ENCODE measurements at regions not wholly inside any gene's neighbourhood (a gene's known extent, or its start where the extent isn't known, plus 50 kb on each side); places are given as distances from the start of the nearest gene placed in this dataset.

- TF ChIP-seq TAF7 (optimal IDR thresholded peaks at IDR 0.05; ENCODE audit: borderline replicate concordance, low read depth, low read length) (no peak), POLR2AphosphoS5 (IDR thresholded peaks at IDR 0.05; ENCODE audit: low read depth, low read length) (no peak), ASH2L (IDR thresholded peaks at IDR 0.05; ENCODE audit: low read length) (no peak), PHF8 (conservative IDR thresholded peaks at IDR 0.05; ENCODE audit: low read depth, low read length) (no peak), SUZ12 (IDR thresholded peaks at IDR 0.05; ENCODE audit: low read length) (no peak), SP4 (IDR thresholded peaks at IDR 0.05; ENCODE audit: low read length) (no peak)
Measured at GRCh38 chr7:41316410-41316809, 386.5 kb downstream of the INHBA start (continued).
